H9 (cell line): ENCODE measurements at regions not wholly inside any gene's neighbourhood (a gene's known extent, or its start where the extent isn't known, plus 50 kb on each side); places are given as distances from the start of the nearest gene placed in this dataset.

Experiments used
- DNase-seq: peaks from one replicate; pipeline ENCODE4 v3.0.0-alpha.2; 2017
- H2AFZ ChIP-seq: one replicate; pipeline ENCODE4 v1.6.1; 2013; ENCODE audit warnings: mild to moderate bottlenecking, low read length, control low read depth, moderate library complexity
- H2AK5ac ChIP-seq: 2 replicates; pipeline ENCODE4 v1.6.1; 2013; ENCODE audit warnings: low read length, control low read depth, mixed read lengths; ENCODE audit not compliant: insufficient read length
- H2BK120ac ChIP-seq: one replicate; pipeline ENCODE4 v1.6.1; 2013; ENCODE audit warnings: low read depth, mild to moderate bottlenecking, low read length, control low read depth, inconsistent platforms; ENCODE audit not compliant: poor library complexity, severe bottlenecking
- H2BK12ac ChIP-seq: 2 replicates; pipeline ENCODE4 v1.6.1; 2013; ENCODE audit warnings: low read length, control low read depth, mixed read lengths, low read depth; ENCODE audit not compliant: insufficient read length
- H2BK15ac ChIP-seq: 2 replicates; pipeline ENCODE4 v1.6.1; 2013; ENCODE audit warnings: low read depth, low read length, control low read depth
- H2BK20ac ChIP-seq: one replicate; pipeline ENCODE4 v1.6.1; 2013; ENCODE audit warnings: low read depth, mild to moderate bottlenecking, low read length, control low read depth, inconsistent platforms; ENCODE audit not compliant: poor library complexity, severe bottlenecking
- H2BK5ac ChIP-seq: 2 replicates; pipeline ENCODE4 v1.6.1; 2013; ENCODE audit warnings: low read length, control low read depth, mixed read lengths; ENCODE audit not compliant: insufficient read length
- H3K14ac ChIP-seq: 2 replicates; pipeline ENCODE4 v1.6.1; 2013; ENCODE audit warnings: low read length, control low read depth; ENCODE audit not compliant: insufficient read depth
- H3K18ac ChIP-seq: 2 replicates; pipeline ENCODE4 v1.6.1; 2013; ENCODE audit warnings: low read depth, mild to moderate bottlenecking, mixed read lengths, low read length, control low read depth; ENCODE audit not compliant: insufficient read length
- H3K23ac ChIP-seq: 2 replicates; pipeline ENCODE4 v1.6.1; 2013; ENCODE audit warnings: low read length, control low read depth, mixed read lengths, low read depth; ENCODE audit not compliant: insufficient read length
- H3K23me2 ChIP-seq: 2 replicates; pipeline ENCODE4 v1.6.1; 2013; ENCODE audit warnings: low read depth, mild to moderate bottlenecking, mixed read lengths, low read length, control low read depth; ENCODE audit not compliant: insufficient read length, poor library complexity, severe bottlenecking
- H3K27ac ChIP-seq: 2 replicates; pipeline ENCODE4 v1.5.1; 2013; ENCODE audit warnings: low read length, control low read depth, mixed read lengths, low read depth; ENCODE audit not compliant: insufficient read length
- H3K27me3 ChIP-seq: 2 replicates; pipeline ENCODE4 v1.6.1; 2013; ENCODE audit warnings: low read length, control low read depth, inconsistent platforms; ENCODE audit not compliant: insufficient read depth
- H3K4ac ChIP-seq: 2 replicates; pipeline ENCODE4 v1.6.1; 2013; ENCODE audit warnings: low read depth, mild to moderate bottlenecking, control low read depth, inconsistent platforms, low read length, moderate library complexity
- H3K4me1 ChIP-seq: 2 replicates; pipeline ENCODE4 v1.6.1; 2013; ENCODE audit warnings: low read length, control low read depth, inconsistent platforms; ENCODE audit not compliant: insufficient read depth
- H3K4me2 ChIP-seq: 2 replicates; pipeline ENCODE4 v1.6.1; 2013; ENCODE audit warnings: low read length, control low read depth, mixed read lengths; ENCODE audit not compliant: insufficient read length, insufficient read depth
- H3K56ac ChIP-seq: 2 replicates; pipeline ENCODE4 v1.6.1; 2013; ENCODE audit warnings: low read depth, mild to moderate bottlenecking, mixed read lengths, low read length, control low read depth; ENCODE audit not compliant: insufficient read length
- H3K79me1 ChIP-seq: 2 replicates; pipeline ENCODE4 v1.6.1; 2013; ENCODE audit warnings: low read depth, mild to moderate bottlenecking, moderate library complexity, low read length, control low read depth, inconsistent platforms; ENCODE audit not compliant: insufficient read depth, poor library complexity, severe bottlenecking
- H3K79me2 ChIP-seq: 2 replicates; pipeline ENCODE4 v1.6.1; 2013; ENCODE audit warnings: low read length, control low read depth, inconsistent platforms; ENCODE audit not compliant: insufficient read depth
- H3K9ac ChIP-seq: 2 replicates; pipeline ENCODE4 v1.6.1; 2013; ENCODE audit warnings: low read length, control low read depth, mixed read lengths; ENCODE audit not compliant: insufficient read length; ENCODE audit errors: extremely low read depth
- H3K9me3 ChIP-seq: one replicate; pipeline ENCODE4 v1.6.1; 2013; ENCODE audit warnings: low read depth, low read length, inconsistent platforms; ENCODE audit not compliant: control insufficient read depth
- H3T11ph ChIP-seq: one replicate; pipeline ENCODE4 v1.6.1; 2013; ENCODE audit warnings: mild to moderate bottlenecking, low read length, control low read depth, inconsistent platforms
- H4K20me1 ChIP-seq: one replicate; pipeline ENCODE4 v1.6.1; 2013; ENCODE audit not compliant: control insufficient read depth, insufficient read length, insufficient read depth
- H4K5ac ChIP-seq: 2 replicates; pipeline ENCODE4 v1.6.1; 2013; ENCODE audit warnings: low read depth, mild to moderate bottlenecking, mixed read lengths, low read length, control low read depth; ENCODE audit not compliant: insufficient read length
- H4K8ac ChIP-seq: replicated peaks from 2 replicates; pipeline ENCODE4 v1.6.1; 2013; ENCODE audit warnings: low read length, control low read depth, mixed read lengths, low read depth; ENCODE audit not compliant: insufficient read length
- H4K91ac ChIP-seq: 2 replicates; pipeline ENCODE4 v1.6.1; 2013; ENCODE audit warnings: low read depth, mild to moderate bottlenecking, moderate library complexity, mixed read lengths, low read length, control low read depth; ENCODE audit not compliant: insufficient read length
- H3K27ac Mint-ChIP-seq, 3 experiments: 2 replicates in 2 of 3; 3 replicates in 1 of 3; pipeline ENCODE4 v1.8.0; 2020 to 2021; ENCODE audit warnings: mixed read lengths in 3 of 3, mild to moderate bottlenecking in 1 of 3, moderate library complexity in 1 of 3
- H3K27me3 Mint-ChIP-seq: 2 replicates; pipeline ENCODE4 v1.8.0; 2021; ENCODE audit warnings: low read depth, mild to moderate bottlenecking, moderate library complexity, mixed read lengths
- H3K36me3 Mint-ChIP-seq, 3 experiments: 2 replicates in 2 of 3; 3 replicates in 1 of 3; pipeline ENCODE4 v1.8.0; 2020 to 2021; ENCODE audit warnings: low read depth in 3 of 3, mixed read lengths in 3 of 3; ENCODE audit not compliant: insufficient read depth in 1 of 3
- H3K4me1 Mint-ChIP-seq, 2 experiments: 2 replicates each; pipeline ENCODE4 v1.8.0; 2020; ENCODE audit warnings: mixed read lengths in 2 of 2
- H3K4me3 Mint-ChIP-seq, 2 experiments: 2 replicates in 1 of 2; 3 replicates in 1 of 2; pipeline ENCODE4 v1.8.0; 2020 to 2021; ENCODE audit warnings: mild to moderate bottlenecking in 2 of 2, mixed read lengths in 2 of 2, moderate library complexity in 1 of 2
- H3K9me3 Mint-ChIP-seq, 2 experiments: 2 replicates in 1 of 2; 3 replicates in 1 of 2; pipeline ENCODE4 v1.8.0; 2020; ENCODE audit warnings: mild to moderate bottlenecking in 2 of 2, mixed read lengths in 2 of 2, moderate library complexity in 1 of 2
- CTCF ChIP-seq: fragments of 200-600 bp; sonication (generic); conservative IDR thresholded peaks from 3 replicates; pipeline ENCODE4 v1.8.0; 2021; ENCODE audit warnings: antibody characterized with exemption, mild to moderate bottlenecking
- WGBS: extraction: QIAGEN DNeasy Blood & Tissue Kit; methylation state at CpG from one replicate; pipeline ENCODE4 v1.1.7; 2013; ENCODE audit warnings: missing lambda C conversion rate, low lambda C conversion rate, mixed read lengths; ENCODE audit not compliant: insufficient read length; ENCODE audit errors: extremely low coverage; 5-methylcytosine and 5-hydroxymethylcytosine counted together

DNA sequence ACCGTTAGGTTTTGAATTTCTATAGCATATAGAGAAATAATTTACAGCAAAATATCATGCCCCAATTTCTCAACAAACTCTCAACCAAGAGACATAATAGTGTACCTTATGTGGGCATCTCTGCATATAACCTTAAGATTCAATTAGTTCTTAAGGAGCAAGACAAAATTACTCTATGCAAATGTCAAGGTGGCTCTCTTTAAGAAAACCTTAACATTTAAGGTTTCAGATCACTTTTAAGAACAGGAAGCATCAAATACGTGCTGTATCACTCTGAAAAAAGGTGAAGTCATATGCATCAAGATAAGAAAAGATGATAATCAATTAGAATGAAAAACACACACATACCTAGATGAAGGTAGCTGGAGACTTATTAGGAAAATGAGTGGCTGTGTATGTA, 728.0 kb downstream of the FLRT2 start:
- no peak overlapping the region for H3K18ac ChIP-seq
- no peak for DNase-seq
- H4K20me1 ChIP-seq, result no peaks in the 10 kb centered on the region
- H3K9ac ChIP-seq, result no peak overlapping the region
- no peak overlapping the region for H3K4ac ChIP-seq
- no peak for TF ChIP-seq CTCF
- H3K79me2 ChIP-seq, result no peaks in the 10 kb centered on the region
- Mint-ChIP-seq H3K4me3 (no peak overlapping the region), H3K27me3 (no peaks in the 10 kb centered on the region), H3K9me3 (no peaks in the 10 kb centered on the region), H3K36me3 (no peaks in the 10 kb centered on the region), H3K27ac (no peak overlapping the region), H3K4me1 (no peaks in the 10 kb centered on the region)
- H3K4me1 ChIP-seq, result no peaks in the 10 kb centered on the region
- H2BK20ac ChIP-seq, result no peak overlapping the region
- H3K9me3 ChIP-seq, result no peaks in the 10 kb centered on the region
- H3K79me1 ChIP-seq, result no peaks in the 10 kb centered on the region
- H2BK120ac ChIP-seq, result no peak overlapping the region
- no peak overlapping the region for H2BK15ac ChIP-seq
- H3K14ac ChIP-seq, result no peak overlapping the region
- H3K56ac ChIP-seq, result no peak overlapping the region
- WGBS, result no CpG with 5 or more reads among the region's 2 CpGs
- no peak overlapping the region for H3K4me2 ChIP-seq
- no peaks in the 10 kb centered on the region for H3K27me3 ChIP-seq
- H3K27ac ChIP-seq, result no peak overlapping the region
- H2BK12ac ChIP-seq, result no peak overlapping the region
- H4K5ac ChIP-seq, result no peak overlapping the region
- H3K23me2 ChIP-seq, result no peaks in the 10 kb centered on the region
- H4K91ac ChIP-seq, result no peak overlapping the region
- no peak overlapping the region for H3T11ph ChIP-seq
- H4K8ac ChIP-seq, result no peak overlapping the region
- no peak overlapping the region for H3K23ac ChIP-seq
- H2BK5ac ChIP-seq, result no peak overlapping the region
- no peak overlapping the region for H2AK5ac ChIP-seq
- H2AFZ ChIP-seq, result no peak overlapping the region
